SJSA1 (cell line): ENCODE measurements at regions not wholly inside any gene's neighbourhood (a gene's known extent, or its start where the extent isn't known, plus 50 kb on each side); places are given as distances from the start of the nearest gene placed in this dataset.

Experiments
- DNase-seq, 2 experiments: peaks; one replicate each; pipeline ENCODE4 v3.0.0-alpha.2; 2015 to 2020; ENCODE audit warnings: low spot score in 2 of 2, low read depth in 1 of 2
- H3K27ac ChIP-seq: fragments of 250-450 bp; sonication (Bioruptor Pico); 2 replicates; pipeline ENCODE4 v1.5.1; 2020; ENCODE audit warnings: mild to moderate bottlenecking, moderate library complexity
- H3K27me3 ChIP-seq: fragments of 250-450 bp; sonication (Bioruptor Pico); replicated peaks from 2 replicates; pipeline ENCODE4 v1.5.1; 2020; ENCODE audit warnings: mild to moderate bottlenecking, moderate library complexity
- H3K36me3 ChIP-seq: fragments of 250-450 bp; sonication (Bioruptor Pico); 2 replicates; pipeline ENCODE4 v1.5.1; 2020; ENCODE audit warnings: mild to moderate bottlenecking
- H3K4me1 ChIP-seq: fragments of 250-450 bp; sonication (Bioruptor Pico); replicated peaks from 2 replicates; pipeline ENCODE4 v1.6.1; 2021; ENCODE audit warnings: mild to moderate bottlenecking
- H3K4me3 ChIP-seq: fragments of 250-450 bp; sonication (Bioruptor Pico); 2 replicates; pipeline ENCODE4 v1.5.1; 2020; ENCODE audit warnings: mild to moderate bottlenecking
- H3K9me3 ChIP-seq: fragments of 250-450 bp; sonication (Bioruptor Pico); replicated peaks from 2 replicates; pipeline ENCODE4 v1.5.1; 2020; ENCODE audit warnings: mild to moderate bottlenecking

- Histone ChIP-seq H3K4me3 (no peak overlapping the region), H3K4me1 (no peaks in the 10 kb centered on the region)
Measured at GRCh38 chr6:8652710-8653109, 217.4 kb upstream of the SLC35B3 start.

GRCh38 chr6:8651998-8652397, 216.7 kb upstream of the SLC35B3 start:
- 0 out of 2 replicates have a peak, but pooled peaks cover 2% of the 10 kb centered on the region for H3K9me3 ChIP-seq
- no peak for DNase-seq
- H3K27me3 ChIP-seq, result no peaks in the 10 kb centered on the region
- H3K4me1 ChIP-seq, result no peaks in the 10 kb centered on the region
- H3K27ac ChIP-seq, result no peak overlapping the region
- no peaks in the 10 kb centered on the region for H3K36me3 ChIP-seq
- H3K4me3 ChIP-seq, result no peak overlapping the region

More at GRCh38 chr6:8652710-8653109, 217.4 kb upstream of the SLC35B3 start:
- Histone ChIP-seq H3K27me3 (no peaks in the 10 kb centered on the region), H3K27ac (no peak overlapping the region), H3K9me3 (0 out of 2 replicates have a peak, but pooled peaks cover 2% of the 10 kb centered on the region), H3K36me3 (no peaks in the 10 kb centered on the region)
- DNase-seq, result no peak

DNA sequence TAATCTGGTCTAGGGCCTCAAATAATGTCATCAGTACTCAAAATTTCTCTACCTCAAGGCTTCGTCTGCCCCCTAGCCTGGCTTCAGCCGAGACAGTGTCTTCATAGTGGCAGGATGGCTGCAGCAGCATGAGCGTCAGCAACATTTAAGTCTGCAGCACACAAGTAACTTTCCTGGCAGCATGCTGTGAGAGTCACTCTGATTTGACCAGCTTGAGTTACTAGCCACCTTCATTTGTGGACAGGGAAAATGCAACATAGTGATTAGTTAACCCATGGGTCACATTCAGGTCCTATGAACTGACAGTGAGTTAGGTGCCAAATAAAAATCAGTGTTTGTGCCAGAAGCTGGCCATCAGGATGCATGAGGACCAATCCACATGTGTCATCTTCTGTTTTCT, 209.9 kb upstream of the SLC35B3 start:
- no peaks in the 10 kb centered on the region for H3K4me1 ChIP-seq
- 0 out of 2 replicates have a peak, but pooled peaks cover 2% of the 10 kb centered on the region for H3K9me3 ChIP-seq
- no peak overlapping the region for H3K4me3 ChIP-seq
- no peaks in the 10 kb centered on the region for H3K27me3 ChIP-seq
- no peaks in the 10 kb centered on the region for H3K36me3 ChIP-seq
- DNase-seq, result no peak
- H3K27ac ChIP-seq, result no peak overlapping the region

- no peak for DNase-seq
- H3K27me3 ChIP-seq, result no peaks in the 10 kb centered on the region
- no peaks in the 10 kb centered on the region for H3K36me3 ChIP-seq
- no peaks in the 10 kb centered on the region; the same call in 1 of the 2 replicates for H3K9me3 ChIP-seq
- no peak overlapping the region for H3K27ac ChIP-seq
- H3K4me1 ChIP-seq, result no peaks in the 10 kb centered on the region
- no peak overlapping the region for H3K4me3 ChIP-seq
Measured at GRCh38 chr6:8644306-8644705, 209.0 kb upstream of the SLC35B3 start.

GRCh38 chr6:8642854-8643253, 207.5 kb upstream of the SLC35B3 start:
- DNase-seq, result no peak
- Histone ChIP-seq H3K36me3 (no peaks in the 10 kb centered on the region), H3K27me3 (no peaks in the 10 kb centered on the region), H3K9me3 (no peaks in the 10 kb centered on the region; the same call in 1 of the 2 replicates), H3K4me1 (no peaks in the 10 kb centered on the region), H3K4me3 (no peak overlapping the region), H3K27ac (no peak overlapping the region)

- Histone ChIP-seq H3K27ac (no peak overlapping the region), H3K36me3 (no peaks in the 10 kb centered on the region), H3K4me1 (no peaks in the 10 kb centered on the region), H3K9me3 (no peaks in the 10 kb centered on the region; the same call in 1 of the 2 replicates), H3K27me3 (no peaks in the 10 kb centered on the region), H3K4me3 (no peak overlapping the region)
- DNase-seq, result no peak
Measured at GRCh38 chr6:8642131-8642530, 206.8 kb upstream of the SLC35B3 start.

- Histone ChIP-seq H3K36me3 (no peaks in the 10 kb centered on the region), H3K4me1 (no peaks in the 10 kb centered on the region)
Measured at GRCh38 chr6:8639928-8640649, 204.7 kb upstream of the SLC35B3 start.

GRCh38 chr6:8637896-8638597, 202.7 kb upstream of the SLC35B3 start:
- H3K36me3 ChIP-seq, result no peaks in the 10 kb centered on the region
- H3K27ac ChIP-seq, result no peak overlapping the region
- no peak overlapping the region for H3K4me3 ChIP-seq
- H3K9me3 ChIP-seq, result no peaks in the 10 kb centered on the region; the same call in 1 of the 2 replicates
- no peaks in the 10 kb centered on the region for H3K4me1 ChIP-seq
- no peaks in the 10 kb centered on the region for H3K27me3 ChIP-seq
- DNase-seq, result no peak

More at GRCh38 chr6:8639928-8640649, 204.7 kb upstream of the SLC35B3 start:
- DNase-seq, result no peak
- Histone ChIP-seq H3K27ac (no peak overlapping the region), H3K27me3 (no peaks in the 10 kb centered on the region), H3K4me3 (no peak overlapping the region), H3K9me3 (no peaks in the 10 kb centered on the region; the same call in 1 of the 2 replicates)

DNA sequence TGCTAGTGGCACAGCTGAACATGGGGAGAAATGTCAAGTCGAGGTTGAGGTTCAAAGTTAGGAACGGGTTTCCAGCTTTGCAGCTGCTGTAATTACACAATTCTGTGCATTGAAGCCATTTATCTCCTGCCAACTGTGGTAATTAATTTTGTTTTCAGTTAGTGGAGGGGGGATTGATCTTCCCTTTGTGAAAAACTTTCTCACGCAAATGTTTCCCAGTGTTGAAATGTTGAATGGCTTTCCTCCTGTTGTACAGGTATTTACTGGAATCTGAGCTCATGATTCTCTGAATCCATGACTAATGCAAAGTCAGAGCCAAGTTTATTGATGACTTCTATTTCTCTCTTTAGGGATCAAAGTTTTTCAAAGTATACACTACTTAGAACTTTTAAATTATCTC, 198.4 kb upstream of the SLC35B3 start:
- no peaks in the 10 kb centered on the region for H3K27me3 ChIP-seq
- H3K4me1 ChIP-seq, result no peaks in the 10 kb centered on the region
- no peaks in the 10 kb centered on the region for H3K36me3 ChIP-seq
- H3K27ac ChIP-seq, result no peak overlapping the region
- no peak overlapping the region for H3K4me3 ChIP-seq
- peaks cover 2% of the 10 kb centered on the region for H3K9me3 ChIP-seq
- no peak for DNase-seq

GRCh38 chr6:8628736-8629135, 193.4 kb upstream of the SLC35B3 start:
- Histone ChIP-seq H3K4me3 (no peak overlapping the region), H3K9me3 (peaks cover 3% of the 10 kb centered on the region), H3K27me3 (no peaks in the 10 kb centered on the region), H3K4me1 (no peaks in the 10 kb centered on the region), H3K36me3 (no peaks in the 10 kb centered on the region), H3K27ac (no peak overlapping the region)
- no peak for DNase-seq

DNA sequence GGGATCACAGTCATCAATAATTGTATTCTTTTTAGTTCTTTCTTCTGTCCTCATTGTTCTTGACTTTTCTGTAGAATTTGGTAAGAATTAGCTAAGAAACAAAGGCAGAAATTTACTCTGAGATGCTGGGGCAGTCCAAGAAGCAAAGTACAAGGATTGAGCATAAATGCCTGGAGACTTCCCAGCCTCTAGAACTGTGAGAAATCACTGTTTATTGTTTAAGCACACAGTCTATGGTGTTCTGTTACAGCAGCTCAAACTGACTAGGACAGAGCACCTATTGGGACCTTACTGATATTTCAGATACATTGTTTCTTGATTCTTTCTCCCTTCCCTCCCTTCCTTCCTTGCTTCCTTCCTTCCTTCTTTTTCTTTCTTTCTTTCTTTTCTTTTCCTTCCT, 192.7 kb upstream of the SLC35B3 start:
- no peak overlapping the region for H3K27ac ChIP-seq
- no peak for DNase-seq

DNA sequence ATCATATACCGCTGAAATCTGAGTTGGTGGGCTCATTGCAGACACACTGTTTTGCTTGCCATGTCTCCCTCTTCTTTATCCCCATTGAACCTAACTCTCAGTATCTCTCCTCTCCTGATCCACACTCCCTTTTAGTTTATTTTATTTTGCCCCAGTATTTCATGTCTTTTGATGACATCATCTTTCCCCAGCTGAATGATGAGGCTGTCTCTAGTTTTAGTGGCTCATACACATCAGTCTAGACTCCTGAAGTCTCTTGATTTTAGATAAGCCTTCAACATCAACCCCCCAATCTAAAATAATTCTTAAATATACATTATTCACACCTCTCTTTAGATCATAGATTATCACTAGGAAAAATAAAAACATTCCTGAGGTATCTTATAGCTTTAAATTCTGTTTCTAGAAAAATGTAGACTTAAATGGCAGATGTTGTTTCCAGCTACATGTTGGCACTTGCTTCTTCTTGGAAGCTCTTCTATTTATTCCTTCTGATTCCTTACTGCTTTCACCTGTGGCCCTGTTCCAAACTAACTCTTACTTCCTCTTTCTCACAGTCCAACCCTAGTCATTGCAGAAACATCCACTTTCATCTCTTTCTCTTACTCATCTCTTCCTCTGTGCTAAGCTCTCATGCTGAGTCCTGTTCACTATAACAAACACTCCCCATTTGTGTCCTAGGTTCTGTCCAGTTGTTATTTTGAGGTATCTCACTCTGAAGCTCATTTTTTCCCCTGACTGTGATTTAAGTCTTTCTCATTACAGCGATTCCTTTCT, 191.9 kb upstream of the SLC35B3 start:
- no peak for DNase-seq
- H3K9me3 ChIP-seq, result peaks cover 3% of the 10 kb centered on the region
- no peak overlapping the region for H3K4me3 ChIP-seq
- no peaks in the 10 kb centered on the region for H3K27me3 ChIP-seq
- no peaks in the 10 kb centered on the region for H3K4me1 ChIP-seq
- no peak overlapping the region for H3K27ac ChIP-seq
- no peaks in the 10 kb centered on the region for H3K36me3 ChIP-seq

More for the DNA sequence above, 192.7 kb upstream of the SLC35B3 start:
- no peaks in the 10 kb centered on the region for H3K27me3 ChIP-seq
- H3K36me3 ChIP-seq, result no peaks in the 10 kb centered on the region
- H3K4me3 ChIP-seq, result no peak overlapping the region
- no peaks in the 10 kb centered on the region for H3K4me1 ChIP-seq
- peaks cover 3% of the 10 kb centered on the region for H3K9me3 ChIP-seq

DNA sequence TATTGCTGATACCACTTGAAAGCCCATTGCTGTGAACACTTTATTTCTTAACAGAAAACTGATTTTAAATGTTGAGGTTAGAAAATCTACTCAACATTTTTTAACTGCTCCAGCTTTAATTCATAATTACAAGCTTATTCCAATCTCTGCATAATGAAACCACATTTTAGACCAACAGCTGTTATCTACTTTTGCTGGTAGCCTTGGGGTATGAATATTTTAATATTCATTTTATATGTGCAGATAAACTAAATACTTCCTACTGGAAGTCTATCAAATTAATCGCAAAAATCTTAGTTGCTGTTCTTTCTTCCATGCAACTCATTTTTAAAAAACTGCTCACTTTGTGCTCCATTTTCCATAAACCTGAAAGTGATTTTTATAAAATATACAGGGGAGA, 189.3 kb upstream of the SLC35B3 start:
- no peak overlapping the region for H3K27ac ChIP-seq
- no peak overlapping the region for H3K4me3 ChIP-seq
- H3K36me3 ChIP-seq, result no peaks in the 10 kb centered on the region
- DNase-seq, result no peak
- no peaks in the 10 kb centered on the region for H3K27me3 ChIP-seq
- H3K4me1 ChIP-seq, result no peaks in the 10 kb centered on the region
- 0 out of 2 replicates have a peak, but pooled peaks cover 3% of the 10 kb centered on the region for H3K9me3 ChIP-seq

DNA sequence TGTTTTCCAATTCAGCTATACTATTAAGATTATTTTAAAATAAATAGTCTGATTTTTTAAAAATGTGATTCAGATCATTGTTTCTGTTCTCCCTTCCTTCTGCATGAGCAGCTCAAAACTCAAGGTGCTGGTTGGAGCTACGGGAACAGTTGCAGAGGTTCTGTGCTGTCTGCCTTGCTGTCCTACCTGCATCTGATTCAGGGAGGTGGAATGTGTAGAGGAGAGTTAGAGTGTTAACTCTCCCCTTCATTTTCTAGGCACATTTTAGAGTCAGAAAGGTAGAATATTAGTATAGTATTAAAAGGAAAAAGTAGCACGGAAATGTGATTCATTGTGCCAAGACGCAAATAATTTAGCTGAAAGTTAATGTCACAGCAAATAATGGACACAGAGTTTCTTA, 188.1 kb upstream of the SLC35B3 start:
- Histone ChIP-seq H3K27ac (no peak overlapping the region), H3K36me3 (no peaks in the 10 kb centered on the region), H3K27me3 (no peaks in the 10 kb centered on the region), H3K4me3 (no peak overlapping the region), H3K4me1 (no peaks in the 10 kb centered on the region), H3K9me3 (no peaks in the 10 kb centered on the region)
- DNase-seq, result no peak
